ENCODE measurements at regions not wholly inside any gene's neighbourhood (a gene's known extent, or its start where the extent isn't known, plus 50 kb on each side); places are given as distances from the start of the nearest gene placed in this dataset.

- TF ChIP-seq POLR2AphosphoS5 (IDR thresholded peaks at IDR 0.05; ENCODE audit: low read depth, low read length) (no peak), POLR2A (IDR thresholded peaks at IDR 0.05; ENCODE audit: low read depth, low read length) (no peak)
These were observed 473.2 kb downstream of the MED10 start for GRCh38 chr5:5905186-5905585.

Data from GM12892 (cell line).